Tibial nerve (tissue), 4 donors: ENCODE measurements at regions not wholly inside any gene's neighbourhood (a gene's known extent, or its start where the extent isn't known, plus 50 kb on each side); places are given as distances from the start of the nearest gene placed in this dataset.

Experiments
- EP300 ChIP-seq, 2 donors: sonication (generic); formaldehyde crosslinking; IDR thresholded peaks; one replicate each; pipeline ENCODE4 v1.6.1; 2017; ENCODE audit warnings: antibody characterized with exemption in 2 of 2, mild to moderate bottlenecking in 1 of 2
- TF ChIP-seq, protein P1 (sequence below), 5 experiments: fragments of 200-600 bp in 3 of 5; fragments of 450-650 bp in 2 of 5; sonication (generic) in 3 of 5; IDR thresholded peaks; one replicate each; pipeline ENCODE4 v1.5.1; 2016 to 2019; ENCODE audit warnings: antibody characterized with exemption in 5 of 5, mild to moderate bottlenecking in 3 of 5, moderate library complexity in 2 of 5

DNA sequence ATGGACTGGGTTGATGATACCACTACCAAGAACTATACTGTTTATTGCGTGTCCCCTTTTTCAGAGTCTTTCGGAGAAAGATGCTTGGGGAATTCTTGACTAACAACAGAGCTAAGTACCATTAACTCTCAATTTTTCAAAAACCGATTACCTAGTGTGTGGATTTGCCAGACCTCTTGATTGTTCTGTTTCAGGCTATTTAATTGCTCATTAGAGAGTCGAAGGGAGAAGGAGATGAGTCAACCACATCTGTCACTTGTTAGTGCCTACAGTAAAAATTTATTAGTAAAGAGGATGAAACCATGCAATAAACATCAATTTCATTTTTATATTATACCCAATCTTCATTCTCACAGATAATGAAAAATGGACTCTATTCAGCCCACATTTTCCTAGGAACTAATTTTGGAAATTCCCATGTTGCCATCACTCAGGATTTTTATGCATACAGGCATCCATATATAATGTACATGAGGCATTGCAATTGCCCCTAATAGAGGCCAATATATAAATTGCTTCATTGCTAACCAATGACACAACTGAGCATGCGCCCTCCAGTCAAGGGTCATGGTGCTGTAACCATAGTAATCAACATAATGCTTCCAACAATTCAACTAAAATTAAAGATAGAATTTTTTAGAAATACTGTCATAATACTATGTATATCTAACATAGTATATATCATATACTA, 541.7 kb downstream of the TBL1XR1 start:
- TF ChIP-seq, protein P1, sequence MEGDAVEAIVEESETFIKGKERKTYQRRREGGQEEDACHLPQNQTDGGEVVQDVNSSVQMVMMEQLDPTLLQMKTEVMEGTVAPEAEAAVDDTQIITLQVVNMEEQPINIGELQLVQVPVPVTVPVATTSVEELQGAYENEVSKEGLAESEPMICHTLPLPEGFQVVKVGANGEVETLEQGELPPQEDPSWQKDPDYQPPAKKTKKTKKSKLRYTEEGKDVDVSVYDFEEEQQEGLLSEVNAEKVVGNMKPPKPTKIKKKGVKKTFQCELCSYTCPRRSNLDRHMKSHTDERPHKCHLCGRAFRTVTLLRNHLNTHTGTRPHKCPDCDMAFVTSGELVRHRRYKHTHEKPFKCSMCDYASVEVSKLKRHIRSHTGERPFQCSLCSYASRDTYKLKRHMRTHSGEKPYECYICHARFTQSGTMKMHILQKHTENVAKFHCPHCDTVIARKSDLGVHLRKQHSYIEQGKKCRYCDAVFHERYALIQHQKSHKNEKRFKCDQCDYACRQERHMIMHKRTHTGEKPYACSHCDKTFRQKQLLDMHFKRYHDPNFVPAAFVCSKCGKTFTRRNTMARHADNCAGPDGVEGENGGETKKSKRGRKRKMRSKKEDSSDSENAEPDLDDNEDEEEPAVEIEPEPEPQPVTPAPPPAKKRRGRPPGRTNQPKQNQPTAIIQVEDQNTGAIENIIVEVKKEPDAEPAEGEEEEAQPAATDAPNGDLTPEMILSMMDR (IDR thresholded peaks at IDR 0.05), result no peak
- no peak for TF ChIP-seq EP300 (IDR thresholded peaks at IDR 0.05)
